B cell (primary cell): ENCODE measurements at regions not wholly inside any gene's neighbourhood (a gene's known extent, or its start where the extent isn't known, plus 50 kb on each side); places are given as distances from the start of the nearest gene placed in this dataset.

Experiments used
- ATAC-seq: fragments of 200-7000 bp; cut with Tn5 transposase; one replicate; pipeline ENCODE4 v1.10.0; 2021; ENCODE audit warnings: low read depth, mild to moderate bottlenecking, moderate number of reproducible peaks, moderate library complexity
- CTCF ChIA-PET: fragments of 350-600 bp; sonication (Branson Sonifier 250); formaldehyde crosslinking; loops from one replicate; lab custom pipeline; 2021; ENCODE audit warnings: antibody characterized with exemption, inconsistent platforms; lab: Charles Lee
- POLR2A ChIA-PET: fragments of 350-600 bp; sonication (Branson Sonifier 250); formaldehyde crosslinking; loops from one replicate; lab custom pipeline; 2021; ENCODE audit warnings: antibody characterized with exemption; lab: Charles Lee
- DNase-seq: peaks from one replicate; pipeline ENCODE4 v3.0.0; 2013
- H2AFZ ChIP-seq: 2 replicates; pipeline ENCODE4 v1.6.1; 2012; ENCODE audit warnings: mild to moderate bottlenecking, low read depth, low read length; ENCODE audit not compliant: insufficient read depth, poor library complexity, severe bottlenecking
- H3K27ac ChIP-seq, 2 donors: 1 replicate in 1 of 2; 2 replicates in 1 of 2; pipeline ENCODE4 v1.5.1; 2012 to 2013; ENCODE audit warnings: low read length in 2 of 2, mild to moderate bottlenecking in 2 of 2, moderate library complexity in 1 of 2
- H3K27me3 ChIP-seq, 4 experiments: fragments of 200-600 bp in 1 of 4; sonication (generic) in 1 of 4; replicated peaks in 1 of 4; 1 replicate in 2 of 4; 2 replicates in 2 of 4; pipeline versions ENCODE4 v1.6.1 to v1.7.0; 2013 to 2016; ENCODE audit warnings: low read length in 3 of 4, mild to moderate bottlenecking in 2 of 4, mixed read lengths in 1 of 4, moderate library complexity in 1 of 4; ENCODE audit not compliant: insufficient read depth in 4 of 4, control insufficient read depth in 3 of 4; ENCODE audit errors: control extremely low read depth in 1 of 4
- H3K36me3 ChIP-seq, 2 experiments: replicated peaks in 1 of 2; 1 replicate in 1 of 2; 2 replicates in 1 of 2; pipeline versions ENCODE4 v1.6.1 to v1.7.1; 2013; ENCODE audit warnings: low read length in 1 of 2; ENCODE audit not compliant: insufficient read depth in 2 of 2, control insufficient read depth in 1 of 2; ENCODE audit errors: control extremely low read depth in 1 of 2, extremely low read depth in 1 of 2
- H3K4me1 ChIP-seq, 2 donors: fragments of 200-600 bp in 1 of 2; sonication (generic) in 1 of 2; 1 replicate in 1 of 2; 2 replicates in 1 of 2; pipeline versions ENCODE4 v1.5.1 to v1.6.1; 2013 to 2017; ENCODE audit warnings: low read length in 2 of 2; ENCODE audit not compliant: control insufficient read depth in 2 of 2, insufficient read depth in 2 of 2
- H3K4me2 ChIP-seq: replicated peaks from 2 replicates; pipeline ENCODE3; 2012; ENCODE audit warnings: mild to moderate bottlenecking, low read depth, low read length; ENCODE audit not compliant: poor library complexity, severe bottlenecking
- H3K4me3 ChIP-seq, 5 experiments: fragments of 200-600 bp in 1 of 5; sonication (generic) in 1 of 5; 1 replicate in 3 of 5; 2 replicates in 2 of 5; pipeline versions ENCODE4 v1.5.1 to v1.7.0; 2011 to 2016; ENCODE audit warnings: low read length in 4 of 5, mild to moderate bottlenecking in 4 of 5, low read depth in 2 of 5, control low read depth in 1 of 5, moderate library complexity in 1 of 5; ENCODE audit not compliant: insufficient read depth in 1 of 5; ENCODE audit errors: control extremely low read depth in 1 of 5, extremely low read depth in 1 of 5
- H3K79me2 ChIP-seq: fragments of 200-600 bp; sonication (generic); one replicate; pipeline ENCODE4 v1.6.0; 2016; ENCODE audit warnings: low read length; ENCODE audit not compliant: control insufficient read depth, insufficient read depth
- H3K9ac ChIP-seq: fragments of 200-600 bp; sonication (generic); 2 replicates; pipeline ENCODE4 v1.6.1; 2017; ENCODE audit warnings: mild to moderate bottlenecking, low read length, moderate library complexity
- H3K9me3 ChIP-seq, 3 donors: one replicate each; pipeline versions ENCODE4 v1.6.1 to v1.7.1; 2013; ENCODE audit warnings: low read length in 2 of 3; ENCODE audit not compliant: control insufficient read depth in 2 of 3, insufficient read depth in 1 of 3; ENCODE audit errors: control extremely low read depth in 1 of 3
- H4K20me1 ChIP-seq: 2 replicates; pipeline ENCODE4 v1.6.0; 2012; ENCODE audit warnings: mild to moderate bottlenecking, low read length; ENCODE audit not compliant: insufficient read depth, control insufficient read depth, poor library complexity, severe bottlenecking
- H3K27ac Mint-ChIP-seq: one replicate; pipeline ENCODE4 v1.8.0; 2021; ENCODE audit warnings: mixed read lengths
- H3K27me3 Mint-ChIP-seq: one replicate; pipeline ENCODE4 v1.8.0; 2021; ENCODE audit warnings: mixed read lengths
- H3K4me1 Mint-ChIP-seq: one replicate; pipeline ENCODE4 v1.8.0; 2021; ENCODE audit warnings: mixed read lengths
- H3K4me3 Mint-ChIP-seq: one replicate; pipeline ENCODE4 v1.8.0; 2021; ENCODE audit warnings: mixed read lengths
- H3K9me3 Mint-ChIP-seq: one replicate; pipeline ENCODE4 v1.8.0; 2022; ENCODE audit warnings: mixed read lengths; ENCODE audit not compliant: insufficient read depth
- EZH2 ChIP-seq: IDR thresholded peaks from 2 replicates; pipeline ENCODE4 v1.6.1; 2012; ENCODE audit warnings: borderline replicate concordance, low read depth, mild to moderate bottlenecking, moderate library complexity, low read length; ENCODE audit not compliant: insufficient read depth, poor library complexity, severe bottlenecking
- WGBS: methylation state at CpG from one replicate; pipeline ENCODE4 v1.1.5; 2013; ENCODE audit warnings: missing lambda C conversion rate; ENCODE audit not compliant: insufficient coverage; 5-methylcytosine and 5-hydroxymethylcytosine counted together
- intact Hi-C: fragments of 100-400 bp; cut with micrococcal nuclease; formaldehyde crosslinking; loops from one replicate; pipeline ENCODE4 v1.10.0; 2022
- TF ChIP-seq, protein P1 (sequence below): fragments of 200-600 bp; IDR thresholded peaks from one replicate; pipeline ENCODE4 v1.8.0; 2022; ENCODE audit warnings: antibody characterized with exemption, mild to moderate bottlenecking

GRCh38 chr13:100796463-100796862, 121.9 kb upstream of the TMTC4 start:
- TF ChIP-seq, protein P1, sequence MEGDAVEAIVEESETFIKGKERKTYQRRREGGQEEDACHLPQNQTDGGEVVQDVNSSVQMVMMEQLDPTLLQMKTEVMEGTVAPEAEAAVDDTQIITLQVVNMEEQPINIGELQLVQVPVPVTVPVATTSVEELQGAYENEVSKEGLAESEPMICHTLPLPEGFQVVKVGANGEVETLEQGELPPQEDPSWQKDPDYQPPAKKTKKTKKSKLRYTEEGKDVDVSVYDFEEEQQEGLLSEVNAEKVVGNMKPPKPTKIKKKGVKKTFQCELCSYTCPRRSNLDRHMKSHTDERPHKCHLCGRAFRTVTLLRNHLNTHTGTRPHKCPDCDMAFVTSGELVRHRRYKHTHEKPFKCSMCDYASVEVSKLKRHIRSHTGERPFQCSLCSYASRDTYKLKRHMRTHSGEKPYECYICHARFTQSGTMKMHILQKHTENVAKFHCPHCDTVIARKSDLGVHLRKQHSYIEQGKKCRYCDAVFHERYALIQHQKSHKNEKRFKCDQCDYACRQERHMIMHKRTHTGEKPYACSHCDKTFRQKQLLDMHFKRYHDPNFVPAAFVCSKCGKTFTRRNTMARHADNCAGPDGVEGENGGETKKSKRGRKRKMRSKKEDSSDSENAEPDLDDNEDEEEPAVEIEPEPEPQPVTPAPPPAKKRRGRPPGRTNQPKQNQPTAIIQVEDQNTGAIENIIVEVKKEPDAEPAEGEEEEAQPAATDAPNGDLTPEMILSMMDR = no peak
- no peak for TF ChIP-seq EZH2
- Histone ChIP-seq H2AFZ (no peak overlapping the region), H3K9ac (no peak overlapping the region), H3K4me1 (no peaks in the 10 kb centered on the region), H3K4me3 (no peak overlapping the region), H3K4me2 (no peak overlapping the region), H3K27ac (no peak overlapping the region), H3K79me2 (no peaks in the 10 kb centered on the region), H3K9me3 (peaks cover 0 to 12% (median 3%) of the 10 kb centered on the region in 3 donors), H3K27me3 (no peaks in the 10 kb centered on the region), H4K20me1 (no peaks in the 10 kb centered on the region), H3K36me3 (no peaks in the 10 kb centered on the region)
- no peaks in the 10 kb centered on the region for H3K27me3 Mint-ChIP-seq
- intact Hi-C loops = no loop called here
- WGBS = 100% methylated on average over 2 of the region's 2 CpGs
- no peak overlapping the region for H3K27ac Mint-ChIP-seq
- no peak overlapping the region for H3K4me3 Mint-ChIP-seq
- H3K9me3 Mint-ChIP-seq = peaks cover 9% of the 10 kb centered on the region
- DNase-seq (no peak), ATAC-seq (no peak)
- ChIA-PET CTCF (no interaction called here), POLR2A (no interaction called here)
- H3K4me1 Mint-ChIP-seq = no peaks in the 10 kb centered on the region

- peaks cover 9% of the 10 kb centered on the region for H3K9me3 Mint-ChIP-seq
- intact Hi-C loops = no loop called here
- no peaks in the 10 kb centered on the region for H4K20me1 ChIP-seq
- H3K4me3 Mint-ChIP-seq = no peak overlapping the region
- peaks cover 3% of the 10 kb centered on the region for H3K27me3 Mint-ChIP-seq
- no peak overlapping the region for H3K27ac Mint-ChIP-seq
- no peaks in the 10 kb centered on the region for H3K36me3 ChIP-seq
- ATAC-seq (no peak), DNase-seq (no peak)
- TF ChIP-seq, protein P1 = no peak
- TF ChIP-seq EZH2 = no peak
- H3K27me3 ChIP-seq = no peaks in the 10 kb centered on the region
- H3K4me1 ChIP-seq = no peaks in the 10 kb centered on the region
- no peak overlapping the region for H2AFZ ChIP-seq
- no peak overlapping the region for H3K4me2 ChIP-seq
- H3K9me3 ChIP-seq = peaks cover 0 to 12% (median 3%) of the 10 kb centered on the region in 3 donors
- no peaks in the 10 kb centered on the region for H3K4me1 Mint-ChIP-seq
- no peak overlapping the region for H3K27ac ChIP-seq
- H3K79me2 ChIP-seq = no peaks in the 10 kb centered on the region
- H3K4me3 ChIP-seq = no peak overlapping the region
- 100% methylated on average over 2 of the region's 3 CpGs for WGBS
- H3K9ac ChIP-seq = no peak overlapping the region
- POLR2A ChIA-PET = no interaction called here
- CTCF ChIA-PET = no interaction called here
Observed at GRCh38 chr13:100794575-100794974, 120.0 kb upstream of the TMTC4 start.
